Pancreas (tissue), 10 donors: ENCODE measurements at regions not wholly inside any gene's neighbourhood (a gene's known extent, or its start where the extent isn't known, plus 50 kb on each side); places are given as distances from the start of the nearest gene placed in this dataset.

ENCODE experiments used
- ATAC-seq, 4 donors: fragments of 200-7000 bp; cut with Tn5 transposase; one replicate each; pipeline versions ENCODE4 v1.8.0 to v1.9.1; 2020; ENCODE audit warnings: mild to moderate bottlenecking in 4 of 4, moderate library complexity in 4 of 4
- DNase-seq, 6 donors: peaks; one replicate each; pipeline ENCODE4 v3.0.0-alpha.2; 2020
- FAIRE-seq: peaks from 2 replicates; lab custom pipeline; 2012; peaks lifted over from hg19 to GRCh38; lab: Jason Lieb, UNC
- H3K27ac ChIP-seq, 4 donors: fragments of 200-600 bp; sonication (generic); 1 replicate in 3 of 4; 2 replicates in 1 of 4; pipeline versions ENCODE4 v1.5.0 to v1.8.0; 2020
- H3K27me3 ChIP-seq, 4 donors: fragments of 200-600 bp; one replicate each; pipeline ENCODE4 v1.8.0; 2021
- H3K36me3 ChIP-seq, 3 donors: fragments of 200-600 bp; sonication (generic) in 1 of 3; one replicate each; pipeline versions ENCODE4 v1.5.0 to v1.8.0; 2020 to 2021
- H3K4me1 ChIP-seq, 3 donors: fragments of 200-600 bp; one replicate each; pipeline ENCODE4 v1.8.0; 2021
- H3K4me3 ChIP-seq, 4 donors: fragments of 200-600 bp; sonication (generic) in 2 of 4; one replicate each; pipeline versions ENCODE4 v1.5.0 to v1.8.0; 2020 to 2021
- H3K9me3 ChIP-seq, 4 donors: fragments of 200-600 bp; one replicate each; pipeline ENCODE4 v1.8.0; 2021
- WGBS, 2 donors: extraction: QIAGEN DNeasy Blood & Tissue Kit; methylation state at CpG; one replicate each; pipeline ENCODE4 v1.1.7; 2013; 5-methylcytosine and 5-hydroxymethylcytosine counted together
- intact Hi-C, 3 donors: fragments of 100-400 bp; cut with DNase I; formaldehyde crosslinking; loops; one replicate each; pipeline versions ENCODE4 v1.11.1 to v1.14.2; 2022
- TF ChIP-seq, protein P1 (sequence below), 4 donors: fragments of 200-600 bp; sonication (generic) in 3 of 4; IDR thresholded peaks; one replicate each; pipeline versions ENCODE4 v1.5.0 to v1.8.0; 2021; ENCODE audit warnings: antibody characterized with exemption in 4 of 4
- donor health status: healthy with polysubstance abuse.
- donor health status: DM: no; HTN: no; CAD: no; lungs with moderate emphysema.
- donor health status: DM: no; HTN: no; CAD: no.
- donor health status: control.
- donor health status: control.
- donor health status: Bipolar disorder and iron deficiency.
- donor health status: DM: yes; HTN: yes; CAD: no.
- donor health status: DM: no; HTN: no; CAD: no.
- donor health status: DM: no; HTN: no; CAD: no.
- donor health status: DM: yes; HTN: yes; CAD: no.

- WGBS, 2 donors, result 45 to 50% methylated on average over 10 of the region's 10 CpGs
- TF ChIP-seq, protein P1, sequence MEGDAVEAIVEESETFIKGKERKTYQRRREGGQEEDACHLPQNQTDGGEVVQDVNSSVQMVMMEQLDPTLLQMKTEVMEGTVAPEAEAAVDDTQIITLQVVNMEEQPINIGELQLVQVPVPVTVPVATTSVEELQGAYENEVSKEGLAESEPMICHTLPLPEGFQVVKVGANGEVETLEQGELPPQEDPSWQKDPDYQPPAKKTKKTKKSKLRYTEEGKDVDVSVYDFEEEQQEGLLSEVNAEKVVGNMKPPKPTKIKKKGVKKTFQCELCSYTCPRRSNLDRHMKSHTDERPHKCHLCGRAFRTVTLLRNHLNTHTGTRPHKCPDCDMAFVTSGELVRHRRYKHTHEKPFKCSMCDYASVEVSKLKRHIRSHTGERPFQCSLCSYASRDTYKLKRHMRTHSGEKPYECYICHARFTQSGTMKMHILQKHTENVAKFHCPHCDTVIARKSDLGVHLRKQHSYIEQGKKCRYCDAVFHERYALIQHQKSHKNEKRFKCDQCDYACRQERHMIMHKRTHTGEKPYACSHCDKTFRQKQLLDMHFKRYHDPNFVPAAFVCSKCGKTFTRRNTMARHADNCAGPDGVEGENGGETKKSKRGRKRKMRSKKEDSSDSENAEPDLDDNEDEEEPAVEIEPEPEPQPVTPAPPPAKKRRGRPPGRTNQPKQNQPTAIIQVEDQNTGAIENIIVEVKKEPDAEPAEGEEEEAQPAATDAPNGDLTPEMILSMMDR (IDR thresholded peaks at IDR 0.05), result no peak
- peaks cover 0 to 4% (median 0%) of the 10 kb centered on the region in 4 donors for H3K9me3 ChIP-seq
- intact Hi-C loops, result loop anchor here in 1 of 3 donors (10.0 kb wide), 1 partner anchor 77 kb away; no protein-coding TSS in a partner anchor
- no peak overlapping the region for H3K4me3 ChIP-seq
- DNase-seq, result no peak
- no peaks in the 10 kb centered on the region for H3K27me3 ChIP-seq
- no peaks in the 10 kb centered on the region for H3K4me1 ChIP-seq
- peak in 1 of 4 donors; percentile 20 for ATAC-seq
- H3K27ac ChIP-seq, result no peak overlapping the region
- no peak for FAIRE-seq
- no peaks in the 10 kb centered on the region for H3K36me3 ChIP-seq
These were observed 79.9 kb upstream of the COL13A1 start for GRCh38 chr10:69721690-69722310.

DNA sequence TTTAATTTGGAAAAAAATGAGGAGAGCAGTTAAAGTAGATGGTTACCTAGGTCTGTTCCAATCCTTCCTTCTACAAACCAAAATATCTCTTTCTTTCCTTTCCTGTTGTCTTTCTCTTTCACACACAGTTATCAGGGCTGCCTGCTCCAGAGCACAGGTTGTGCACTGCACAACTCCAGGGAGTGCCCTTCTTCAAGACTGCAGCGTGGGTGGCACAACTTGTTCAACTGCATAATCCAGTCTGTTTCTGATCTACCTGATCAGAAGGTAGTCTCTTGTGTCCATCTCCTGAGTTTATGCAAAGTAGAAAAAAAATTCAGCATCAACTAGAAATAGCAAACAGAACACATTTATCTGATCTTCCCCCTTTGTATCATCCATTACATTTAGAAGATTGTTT, 78.1 kb upstream of the COL13A1 start:
- Histone ChIP-seq H3K9me3 (peaks cover 0 to 4% (median 0%) of the 10 kb centered on the region in 4 donors), H3K4me1 (no peaks in the 10 kb centered on the region), H3K27me3 (no peaks in the 10 kb centered on the region), H3K27ac (no peak overlapping the region), H3K36me3 (no peaks in the 10 kb centered on the region), H3K4me3 (no peak overlapping the region)
- intact Hi-C loops, result loop anchor here in 1 of 3 donors (10.0 kb wide), 1 partner anchor 79 kb away; no protein-coding TSS in a partner anchor
- DNase-seq (no peak), FAIRE-seq (no peak), ATAC-seq (no peak)
- TF ChIP-seq, protein P1 (IDR thresholded peaks at IDR 0.05), result no peak
- 47 to 74% methylated on average over 1 of the region's 1 CpG for WGBS, 2 donors

DNA sequence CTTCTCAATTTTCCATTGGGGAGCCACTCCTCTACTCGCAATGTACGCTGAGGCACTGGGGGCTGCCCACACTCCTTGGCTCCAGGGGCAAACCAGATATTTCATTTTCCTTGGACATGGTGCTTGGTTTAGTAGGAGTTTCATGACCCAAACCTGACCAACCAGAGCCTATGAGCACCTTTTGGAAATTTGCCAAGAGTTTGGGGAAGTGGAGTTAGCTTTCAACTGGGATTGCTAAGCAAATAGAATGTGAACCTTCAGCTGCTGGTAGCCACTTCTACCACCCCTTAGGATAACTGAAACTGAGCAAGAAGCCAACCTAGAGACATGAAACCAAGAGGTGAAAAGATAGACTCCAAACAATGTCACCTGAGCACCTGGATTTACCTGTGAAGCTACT, 74.9 kb upstream of the COL13A1 start:
- Histone ChIP-seq H3K27ac (no peak overlapping the region), H3K4me3 (no peak overlapping the region), H3K27me3 (no peaks in the 10 kb centered on the region), H3K9me3 (no peaks in the 10 kb centered on the region), H3K36me3 (no peaks in the 10 kb centered on the region), H3K4me1 (no peaks in the 10 kb centered on the region)
- DNase-seq (no peak), FAIRE-seq (no peak), ATAC-seq (no peak)
- 96 to 98% methylated on average over 2 of the region's 2 CpGs for whole genome bisulfite sequencing, 2 donors
- intact Hi-C loops, result loop anchor here in 2 of 3 donors (5.0 to 10.0 kb wide), 2 partner anchors 82 to 190 kb away; no protein-coding TSS in a partner anchor
- TF ChIP-seq, protein P1 (IDR thresholded peaks at IDR 0.05), result no peak

- intact Hi-C loops, result loop anchor here in 2 of 3 donors (5.0 to 10.0 kb wide), 2 partner anchors 84 to 189 kb away; no protein-coding TSS in a partner anchor
- Histone ChIP-seq H3K4me1 (no peaks in the 10 kb centered on the region), H3K4me3 (no peak overlapping the region), H3K27ac (peak overlapping the region in 1 of 4 donors; percentile 28), H3K36me3 (no peaks in the 10 kb centered on the region), H3K27me3 (no peaks in the 10 kb centered on the region), H3K9me3 (no peaks in the 10 kb centered on the region)
- 19 to 23% methylated on average over 3 of the region's 3 CpGs for WGBS, 2 donors
- ATAC-seq (peak in 1 of 4 donors; percentile 35), FAIRE-seq (no peak), DNase-seq (no peak)
- TF ChIP-seq, protein P1 (IDR thresholded peaks at IDR 0.05), result no peak
These were observed 73.3 kb upstream of the COL13A1 start for GRCh38 chr10:69728335-69728870.
